HG03575 (cell line): ENCODE measurements at regions not wholly inside any gene's neighbourhood (a gene's known extent, or its start where the extent isn't known, plus 50 kb on each side); places are given as distances from the start of the nearest gene placed in this dataset.
A peak's percentile ranks its signal among the peaks of the same experiment; 100 is the strongest.
"Not testable (repeated sequence)": the region's sequence is repeated elsewhere in the genome, so short reads cannot be mapped to it uniquely, and the experiment has no call there.

ENCODE experiments used
- ATAC-seq: cut with Tn5 transposase; IDR thresholded peaks from one replicate; pipeline ENCODE4 v1.9.1; 2021; ENCODE audit not compliant: unreplicated experiment, insufficient number of reproducible peaks, low FRiP score; ENCODE audit errors: extremely low read depth

DNA sequence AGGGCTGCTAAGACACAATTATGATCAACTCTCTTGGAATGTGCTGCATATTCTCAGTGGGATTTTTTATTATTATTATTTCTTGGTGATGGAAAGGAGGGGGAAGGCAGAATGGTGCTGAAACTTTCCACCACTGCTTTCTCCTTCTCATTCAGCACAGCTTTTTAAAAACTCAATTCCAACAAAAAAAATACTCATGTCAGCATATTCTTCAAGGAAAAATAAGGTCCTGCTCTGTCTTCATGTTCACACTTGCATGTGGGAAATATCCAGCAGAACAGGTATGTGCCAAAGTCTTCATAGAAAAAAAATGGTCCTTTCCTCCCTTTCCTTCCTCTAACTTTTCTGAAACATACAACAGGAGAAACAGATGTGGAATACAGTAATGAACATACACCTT is 144.0 kb upstream of the ADAMTS3 start:
- ATAC-seq: no peak

DNA sequence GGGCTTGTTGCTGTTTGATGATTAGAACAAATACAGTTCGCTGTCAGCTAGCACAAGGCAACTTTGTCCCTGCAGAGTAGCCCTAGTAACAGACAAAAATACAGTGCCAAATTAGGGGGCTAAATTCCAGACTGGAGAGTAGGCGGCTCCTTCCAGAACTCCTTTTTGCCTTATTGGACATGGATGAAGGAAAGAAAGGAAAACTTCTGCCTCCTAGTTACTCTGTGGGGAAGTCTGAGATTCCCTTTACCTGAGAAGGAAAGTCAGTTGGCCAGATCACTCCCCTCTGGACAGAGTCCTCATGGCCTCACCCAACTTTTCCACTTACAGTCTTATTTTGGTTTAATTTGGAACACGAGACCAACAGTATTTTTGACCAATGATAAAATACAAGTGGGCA is 140.5 kb upstream of the ADAMTS3 start:
- ATAC-seq: no peak

DNA sequence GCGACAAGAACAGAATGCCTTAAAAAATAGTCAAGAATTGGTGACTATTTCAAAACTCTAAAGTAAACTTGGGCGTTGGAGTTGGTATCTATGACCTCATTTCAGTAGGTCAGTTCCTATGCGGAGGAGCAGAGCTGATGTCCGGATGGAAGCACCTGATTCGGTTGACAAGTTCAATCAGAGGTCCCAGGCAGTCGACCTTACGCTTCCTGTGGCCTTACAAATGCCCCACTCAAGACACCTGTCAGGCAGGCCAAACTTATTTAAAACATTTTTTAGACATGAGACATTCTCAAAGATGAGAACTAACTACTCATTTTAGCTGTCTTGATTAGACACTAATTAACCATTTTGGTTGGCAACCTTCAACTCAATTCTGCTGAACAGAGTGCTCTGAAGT is 137.7 kb upstream of the ADAMTS3 start:
- ATAC-seq: no peak

DNA sequence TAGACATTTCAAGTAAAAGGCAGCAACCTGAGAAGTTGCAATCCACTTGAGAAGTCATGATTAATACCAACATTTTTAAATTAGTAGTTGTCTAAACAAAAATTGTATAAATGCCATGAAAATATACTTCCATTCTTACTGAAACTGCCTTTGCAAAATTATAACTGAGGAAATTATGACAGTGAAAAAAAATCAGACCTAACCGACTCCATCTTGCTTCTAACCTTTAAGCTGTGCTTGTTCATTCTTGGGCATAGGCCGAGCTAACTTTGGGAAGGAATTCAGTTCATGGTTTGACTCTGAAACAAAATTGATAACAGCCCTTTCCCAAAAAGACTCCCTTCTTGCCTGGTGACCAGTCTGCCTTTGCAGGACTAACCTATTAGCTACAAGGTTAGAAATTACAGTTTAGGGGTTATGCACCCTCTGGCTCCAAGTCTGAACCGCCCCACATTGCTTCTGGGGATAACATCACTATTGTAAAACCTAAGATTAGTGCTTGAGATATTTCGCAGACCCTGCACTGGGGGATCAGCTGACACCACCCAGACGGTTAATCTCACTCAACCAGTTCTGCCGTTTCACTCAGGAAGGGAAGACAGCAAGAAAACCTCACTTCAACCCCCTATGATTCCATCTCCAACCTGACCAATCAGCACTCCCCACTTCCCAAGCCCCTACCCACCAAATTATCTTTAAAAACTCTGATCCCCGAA is 136.1 kb upstream of the ADAMTS3 start:
- ATAC-seq: not testable (repeated sequence)

DNA sequence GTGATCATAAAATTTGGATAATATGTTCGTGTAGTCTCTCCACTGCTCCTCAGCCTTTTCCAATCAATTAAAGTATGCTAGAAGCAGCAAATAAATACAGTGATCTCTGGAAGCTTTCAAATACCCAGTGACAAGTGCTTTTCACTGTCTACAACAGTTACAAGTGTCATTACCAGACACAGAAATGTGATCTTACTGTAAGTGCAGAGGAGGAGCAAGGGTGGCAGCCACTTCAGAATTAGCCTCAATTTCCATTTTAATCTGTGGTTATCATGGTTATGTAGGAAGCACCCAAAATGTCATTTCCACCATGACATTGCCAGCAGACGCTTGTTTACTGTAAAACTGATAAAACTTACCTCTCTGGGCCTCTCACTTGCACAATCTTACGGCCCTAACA is 133.9 kb upstream of the ADAMTS3 start:
- ATAC-seq: no peak

DNA sequence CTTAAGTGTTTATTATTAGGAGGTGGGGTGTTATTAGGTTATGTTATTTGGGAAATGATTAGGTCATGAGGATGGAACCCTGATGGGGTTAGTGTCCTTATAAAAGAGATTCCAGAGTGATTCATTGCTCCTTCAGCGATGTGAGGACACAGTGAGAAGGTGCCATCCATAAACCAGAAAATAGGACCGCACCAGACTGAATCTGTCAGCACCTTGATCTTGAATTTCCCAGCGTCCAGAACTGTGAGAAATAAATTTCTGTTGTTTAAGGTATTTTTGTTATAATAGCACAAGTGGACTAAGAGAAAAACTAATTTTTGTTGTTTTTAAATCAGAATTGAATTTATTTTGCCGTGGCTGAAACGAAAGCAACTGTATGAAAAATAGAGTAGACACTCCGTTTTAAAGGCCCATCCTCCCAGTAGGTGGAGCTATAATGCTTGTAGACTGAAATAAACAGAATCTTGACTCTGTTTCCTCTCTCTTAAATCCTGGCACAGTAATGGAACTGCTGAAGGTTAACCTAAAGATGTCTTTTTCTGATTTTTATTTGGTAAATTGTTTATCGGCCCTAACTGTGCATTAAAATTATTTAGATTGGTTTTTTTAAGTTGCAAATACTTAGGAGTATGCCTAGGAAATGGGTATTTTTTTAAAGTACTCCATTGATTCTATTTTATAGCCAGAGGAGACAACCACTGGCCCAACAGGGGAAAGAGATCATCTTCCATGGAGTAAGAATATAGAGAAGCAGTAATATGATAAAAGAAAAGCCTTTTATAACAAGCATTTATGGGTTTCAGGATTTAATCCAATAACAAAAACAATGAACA is 133.2 kb upstream of the ADAMTS3 start:
- ATAC-seq: peak; percentile 64

DNA sequence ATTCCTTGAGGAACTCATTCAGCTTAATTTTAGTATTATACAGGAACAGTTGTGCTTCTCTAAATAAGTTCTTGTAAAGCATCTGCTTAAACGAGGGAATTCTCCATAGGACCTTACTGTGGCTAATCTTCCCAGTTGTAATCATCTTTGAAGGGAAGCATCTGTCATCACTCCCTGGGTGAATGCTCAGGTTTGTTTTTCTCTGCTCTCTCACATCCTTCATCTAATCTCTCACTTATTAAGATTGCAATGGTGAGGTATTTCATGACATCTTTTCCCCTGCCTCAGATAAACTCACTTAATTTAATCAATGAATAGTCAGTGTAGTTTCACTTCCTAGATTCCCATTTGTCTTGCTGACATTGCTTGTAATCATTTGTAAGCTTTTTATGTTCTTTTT is 121.8 kb upstream of the ADAMTS3 start:
- no peak for ATAC-seq

DNA sequence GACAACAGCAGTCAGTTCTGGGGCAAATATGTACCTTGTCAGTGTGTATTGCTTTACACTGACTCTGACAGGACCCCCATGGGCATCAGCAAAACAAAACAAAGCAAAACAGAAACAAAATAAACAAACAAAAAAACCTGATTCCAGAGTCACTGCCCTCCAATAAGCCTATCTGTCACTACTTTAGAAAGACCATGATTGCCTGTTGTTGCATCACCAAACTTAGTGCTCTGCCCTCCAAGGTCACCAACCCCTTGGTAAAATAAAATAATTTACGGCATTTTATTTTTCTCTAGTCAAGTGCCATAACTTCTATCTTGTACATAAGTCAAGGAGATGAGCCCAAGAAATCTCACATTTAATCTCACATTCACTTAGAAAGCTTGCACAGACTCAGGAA is 120.9 kb upstream of the ADAMTS3 start:
- no peak for ATAC-seq

DNA sequence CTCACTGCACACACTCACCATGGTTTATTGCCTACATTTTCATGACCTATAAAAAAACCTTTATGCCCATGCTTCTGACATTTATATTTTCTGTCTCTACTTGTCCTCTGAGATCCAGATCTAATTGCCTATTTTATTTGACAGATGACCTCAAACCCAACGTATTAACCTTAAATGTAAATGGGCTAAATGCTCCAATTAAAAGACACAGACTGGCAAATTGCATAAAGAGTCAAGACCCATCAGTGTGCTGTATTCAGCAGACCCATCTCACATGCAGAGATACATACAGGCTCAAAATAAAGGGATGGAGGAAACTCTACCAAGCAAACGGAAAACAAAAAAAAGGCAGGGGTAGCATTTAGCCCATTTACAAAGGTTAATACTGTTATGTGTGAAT is 117.4 kb upstream of the ADAMTS3 start:
- ATAC-seq: not testable (repeated sequence)

DNA sequence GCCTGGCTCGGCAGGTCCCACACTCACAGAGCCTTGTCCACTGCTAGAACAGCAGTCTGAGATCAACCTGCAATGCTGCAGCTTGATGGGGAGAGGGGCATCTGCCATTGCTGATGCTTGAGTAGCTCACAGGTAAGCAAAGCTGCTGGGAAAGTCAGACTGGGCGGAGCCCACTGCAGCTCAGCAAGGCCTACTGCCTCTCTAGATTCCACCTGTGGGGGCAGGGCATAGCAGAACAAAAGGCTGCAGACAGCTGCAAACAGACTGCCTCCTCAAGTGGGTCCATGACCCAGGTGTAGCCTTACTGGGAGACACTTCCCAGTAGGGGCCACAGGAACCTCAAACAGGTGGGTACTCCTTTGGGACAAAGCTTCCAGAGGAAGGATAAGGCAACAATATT is 110.6 kb upstream of the ADAMTS3 start:
- ATAC-seq: no peak

DNA sequence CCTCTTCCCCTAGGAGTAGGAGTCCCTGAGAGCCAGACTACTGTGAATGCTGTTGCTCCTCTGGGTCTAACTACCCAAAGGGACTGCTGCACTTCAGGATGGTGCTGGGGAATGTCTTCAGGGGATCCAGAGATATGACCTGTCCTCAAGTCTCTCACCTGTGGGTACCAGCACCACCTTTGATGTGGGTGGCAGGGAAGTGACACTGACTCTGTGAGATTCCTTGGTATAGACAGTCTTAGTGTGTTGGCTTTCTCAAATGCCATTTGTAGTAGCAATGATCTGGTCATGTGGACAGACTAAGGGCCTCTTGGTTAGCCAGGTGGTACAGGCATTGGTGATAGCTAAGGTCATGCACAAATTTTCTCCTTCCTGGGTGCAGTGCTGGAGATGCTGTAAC is 108.9 kb upstream of the ADAMTS3 start:
- ATAC-seq: no peak

DNA sequence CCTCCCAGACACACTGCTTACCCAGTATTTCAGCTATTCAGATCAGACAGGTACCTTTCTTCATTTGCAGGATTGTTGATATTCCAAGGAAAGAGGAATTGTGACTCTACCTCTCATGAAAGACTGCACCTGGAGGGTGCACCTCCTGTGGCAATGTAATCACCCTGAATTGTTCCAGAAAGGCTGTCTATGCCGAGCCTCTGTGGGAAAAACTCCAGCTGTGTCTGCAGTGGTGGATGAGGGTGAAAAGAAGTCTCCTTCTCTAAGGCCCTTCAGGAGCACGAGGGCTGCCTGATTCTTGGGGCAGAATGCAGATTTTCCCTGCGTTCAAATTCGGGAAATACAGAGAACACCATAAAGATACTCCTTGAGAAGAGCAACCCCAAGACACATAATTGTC is 108.2 kb upstream of the ADAMTS3 start:
- no peak for ATAC-seq

DNA sequence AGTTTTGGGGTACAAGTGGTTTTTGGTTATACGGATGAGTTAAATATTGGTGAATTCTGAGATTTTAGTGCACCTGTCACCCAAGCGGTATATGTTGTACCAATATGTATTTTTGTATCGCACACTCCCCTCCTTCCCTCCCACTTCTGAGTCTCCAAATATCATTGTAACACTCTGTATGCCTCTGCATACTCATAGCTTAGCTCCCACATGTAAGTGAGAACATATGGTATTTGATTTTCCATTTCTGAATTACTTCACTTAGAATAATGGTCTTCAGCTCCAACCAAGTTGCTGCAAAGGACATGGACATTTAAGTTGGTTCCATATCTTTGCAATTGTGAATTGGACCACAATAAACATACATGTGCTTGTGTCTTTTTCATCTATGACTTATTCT is 103.0 kb upstream of the ADAMTS3 start:
- no peak for ATAC-seq

DNA sequence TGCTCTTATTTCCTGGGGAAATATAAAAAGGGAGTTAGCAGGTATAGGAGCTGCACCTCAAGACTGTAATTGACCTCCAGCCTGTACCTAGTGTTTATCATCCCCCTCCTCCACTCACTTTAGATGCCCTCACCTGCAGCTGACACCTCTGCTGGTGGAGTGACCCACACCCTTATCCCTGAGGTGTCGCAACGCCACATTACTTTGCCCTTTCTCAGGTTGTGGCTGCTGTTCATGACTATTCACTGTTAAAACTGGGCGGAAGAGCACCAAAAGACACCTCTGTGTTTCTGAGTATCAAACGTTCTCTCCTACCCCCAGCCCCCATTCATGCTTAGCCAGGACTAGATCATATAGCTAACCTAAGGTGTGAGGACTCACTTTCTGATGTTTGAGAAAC is 101.5 kb upstream of the ADAMTS3 start:
- ATAC-seq: no peak

DNA sequence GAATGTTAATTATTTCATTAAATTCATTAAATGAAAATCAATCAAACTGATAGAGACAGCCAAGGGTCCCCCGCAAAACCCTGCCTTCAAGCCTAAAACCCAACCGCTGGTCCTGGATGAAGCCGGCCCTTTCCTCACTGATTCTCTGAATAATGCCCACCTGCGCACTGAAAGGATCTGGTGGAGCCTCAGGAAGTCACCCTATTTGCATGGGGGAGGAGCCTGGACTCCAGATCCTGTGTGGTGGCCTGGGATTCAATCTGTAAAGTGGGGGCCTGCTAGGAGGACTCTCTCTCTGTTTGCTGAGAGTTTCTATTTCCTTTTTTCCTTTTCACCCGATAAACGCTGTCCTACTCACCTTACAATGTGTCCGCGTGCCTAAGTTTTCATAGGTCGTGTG is 97.9 kb upstream of the ADAMTS3 start:
- no peak for ATAC-seq

DNA sequence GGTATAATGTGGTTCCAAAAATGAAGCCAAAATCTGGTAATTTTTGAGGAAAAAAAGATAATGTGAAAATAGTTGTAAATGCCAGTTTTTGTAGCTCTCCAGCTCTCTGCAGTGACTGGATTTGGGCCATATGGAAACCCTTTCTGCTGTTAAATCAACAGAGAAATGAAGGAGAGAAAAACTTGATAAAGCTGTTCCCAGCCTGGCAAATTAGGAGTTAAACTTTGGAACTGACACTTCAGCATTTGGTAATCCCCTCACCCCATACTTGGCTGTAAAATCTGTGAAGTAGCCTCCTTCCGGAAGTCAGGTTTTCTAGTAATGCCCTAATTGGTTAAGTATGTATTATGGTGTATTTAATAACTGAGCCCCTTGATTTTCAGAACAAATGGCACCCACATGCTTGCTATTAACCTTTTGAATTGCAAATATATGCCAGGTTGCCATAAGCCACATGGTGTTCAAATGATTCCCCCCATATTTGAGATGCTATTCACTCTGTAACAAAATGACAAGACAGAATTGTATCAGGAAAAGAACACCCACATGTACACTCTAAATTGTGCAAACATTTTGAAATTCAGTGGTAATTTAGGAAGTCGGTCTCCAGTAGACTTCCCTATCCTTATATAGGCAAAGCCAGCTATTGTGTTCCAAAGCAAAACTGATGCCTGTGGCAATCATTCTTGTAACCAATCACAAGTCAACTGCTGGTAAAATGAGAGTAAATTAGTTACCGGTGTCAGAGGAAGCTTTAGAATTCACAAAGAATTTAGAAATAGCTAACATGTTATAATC is 96.3 kb upstream of the ADAMTS3 start:
- no peak for ATAC-seq

DNA sequence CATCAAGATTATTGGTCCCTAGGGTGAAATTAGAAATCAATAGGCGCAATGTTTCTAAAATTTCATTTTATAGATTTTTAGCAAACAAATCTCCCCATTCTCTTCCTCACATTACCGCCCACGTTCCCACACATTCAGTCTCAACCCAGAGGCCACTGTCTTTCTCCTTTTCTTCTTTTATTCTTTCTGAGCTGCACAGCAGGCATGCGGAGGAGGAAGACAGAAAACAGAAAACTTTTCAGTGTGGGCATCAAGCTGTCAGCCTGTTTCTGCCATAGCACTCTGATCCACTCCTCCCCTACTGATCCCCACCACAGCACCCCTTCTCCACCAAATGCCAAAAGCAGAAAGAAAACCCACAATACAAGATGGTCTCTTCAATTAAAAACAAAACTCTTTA is 94.8 kb upstream of the ADAMTS3 start:
- no peak for ATAC-seq

DNA sequence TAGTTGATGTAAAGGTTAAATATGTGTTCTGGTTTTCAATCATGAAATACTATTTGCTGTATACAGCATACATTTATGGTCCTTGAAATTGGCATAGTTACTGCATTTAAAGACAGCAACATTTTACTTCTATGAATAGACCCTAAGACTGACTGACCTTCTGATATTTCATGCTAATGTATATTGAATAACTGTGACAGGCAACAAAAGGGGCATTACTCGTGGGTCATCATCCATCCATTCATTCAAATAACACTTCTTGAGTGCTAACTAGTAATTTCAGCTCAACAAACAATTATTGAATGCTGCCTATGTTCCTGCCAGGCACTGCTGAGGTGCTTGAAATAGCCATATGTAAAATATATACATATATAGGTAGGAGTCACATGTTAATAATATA is 92.8 kb upstream of the ADAMTS3 start:
- no peak for ATAC-seq

DNA sequence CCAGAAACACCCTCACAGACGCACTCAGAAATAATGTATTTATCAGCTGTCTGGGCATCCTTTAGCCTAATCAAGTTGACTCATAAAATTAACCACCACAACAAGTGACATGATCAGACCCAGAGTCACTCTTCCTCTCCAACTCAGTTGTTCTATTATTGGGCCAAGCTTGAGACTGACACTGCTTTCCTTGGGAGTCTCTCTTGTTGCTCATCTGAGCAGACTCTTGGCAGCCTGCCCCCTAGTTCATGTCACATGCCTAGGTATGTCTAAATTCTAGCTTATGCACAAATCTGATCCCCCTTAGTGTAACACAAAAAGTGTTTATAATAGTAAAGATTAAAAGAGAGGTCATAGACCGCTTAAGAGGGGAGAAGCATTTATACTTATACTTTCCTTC is 72.6 kb upstream of the ADAMTS3 start:
- ATAC-seq: no peak

DNA sequence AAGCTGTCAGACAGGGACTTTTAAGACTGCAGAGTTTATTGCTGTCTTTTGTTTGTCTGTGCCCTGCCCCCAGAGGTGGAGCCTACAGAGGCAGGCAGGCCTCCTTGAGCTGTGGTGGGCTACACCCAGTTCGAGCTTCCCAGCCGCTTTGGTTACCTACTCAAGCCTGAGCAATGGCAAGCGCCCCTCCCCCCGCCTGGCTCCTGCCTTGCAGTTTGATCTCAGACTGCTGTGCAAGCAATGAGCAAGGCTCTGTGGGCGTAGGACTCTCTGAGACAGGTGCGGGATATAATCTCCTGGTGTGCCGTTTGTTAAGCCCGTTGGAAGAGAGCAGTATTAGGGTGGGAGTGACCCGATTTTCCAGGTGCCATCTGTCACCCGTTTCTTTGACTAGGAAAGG is 67.8 kb upstream of the ADAMTS3 start:
- not testable (repeated sequence) for ATAC-seq
